ENCODE measurements at regions not wholly inside any gene's neighbourhood (a gene's known extent, or its start where the extent isn't known, plus 50 kb on each side); places are given as distances from the start of the nearest gene placed in this dataset.

DNA sequence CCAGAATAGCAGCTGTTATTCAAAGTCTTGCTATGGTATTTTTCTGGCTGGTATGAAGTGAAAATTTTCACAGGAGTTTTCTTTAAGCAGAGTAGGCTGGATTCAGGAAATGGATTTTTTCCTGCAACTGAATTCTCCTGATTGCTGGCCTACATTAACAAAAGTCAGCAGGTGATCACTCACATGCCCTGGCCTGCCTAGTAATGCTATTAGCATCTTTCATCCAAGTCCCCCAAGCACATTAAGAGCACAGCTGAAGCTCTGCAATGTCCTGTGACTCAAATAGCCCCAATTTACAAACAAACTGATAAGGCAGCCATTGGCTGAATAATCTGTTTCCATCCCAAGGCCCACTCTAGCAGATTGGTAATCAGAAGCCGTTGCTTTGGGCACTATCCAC is 688.3 kb upstream of the LMCD1 start:
- Histone ChIP-seq H3K4me3 (no peak overlapping the region), H3K27ac (no peak overlapping the region), H3K27me3 (no peaks in the 10 kb centered on the region), H3K4me1 (no peaks in the 10 kb centered on the region), H3K9me3 (no peaks in the 10 kb centered on the region), H3K36me3 (no peaks in the 10 kb centered on the region)
- WGBS, 4 donors, result 27 to 43% (median 30%) methylated on average over 1 of the region's 1 CpG
- DNase-seq, result no peak
- ATAC-seq, result no peak
- TF ChIP-seq, protein P1, sequence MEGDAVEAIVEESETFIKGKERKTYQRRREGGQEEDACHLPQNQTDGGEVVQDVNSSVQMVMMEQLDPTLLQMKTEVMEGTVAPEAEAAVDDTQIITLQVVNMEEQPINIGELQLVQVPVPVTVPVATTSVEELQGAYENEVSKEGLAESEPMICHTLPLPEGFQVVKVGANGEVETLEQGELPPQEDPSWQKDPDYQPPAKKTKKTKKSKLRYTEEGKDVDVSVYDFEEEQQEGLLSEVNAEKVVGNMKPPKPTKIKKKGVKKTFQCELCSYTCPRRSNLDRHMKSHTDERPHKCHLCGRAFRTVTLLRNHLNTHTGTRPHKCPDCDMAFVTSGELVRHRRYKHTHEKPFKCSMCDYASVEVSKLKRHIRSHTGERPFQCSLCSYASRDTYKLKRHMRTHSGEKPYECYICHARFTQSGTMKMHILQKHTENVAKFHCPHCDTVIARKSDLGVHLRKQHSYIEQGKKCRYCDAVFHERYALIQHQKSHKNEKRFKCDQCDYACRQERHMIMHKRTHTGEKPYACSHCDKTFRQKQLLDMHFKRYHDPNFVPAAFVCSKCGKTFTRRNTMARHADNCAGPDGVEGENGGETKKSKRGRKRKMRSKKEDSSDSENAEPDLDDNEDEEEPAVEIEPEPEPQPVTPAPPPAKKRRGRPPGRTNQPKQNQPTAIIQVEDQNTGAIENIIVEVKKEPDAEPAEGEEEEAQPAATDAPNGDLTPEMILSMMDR (IDR thresholded peaks at IDR 0.05), result no peak
- no peak for TF ChIP-seq POLR2A (IDR thresholded peaks at IDR 0.05)
- intact Hi-C loops (cut with DNase I), result no loop called here

GRCh38 chr3:7817239-7817638 is 684.4 kb upstream of the LMCD1 start:
- no peaks in the 10 kb centered on the region for H3K36me3 ChIP-seq
- ATAC-seq (no peak), DNase-seq (no peak)
- no peaks in the 10 kb centered on the region for H3K4me1 ChIP-seq
- H3K27ac ChIP-seq, result no peak overlapping the region
- no peak overlapping the region for H3K4me3 ChIP-seq
- H3K27me3 ChIP-seq, result no peaks in the 10 kb centered on the region
- H3K9me3 ChIP-seq, result peaks cover 0 to 17% (median 2%) of the 10 kb centered on the region in 12 donors
- TF ChIP-seq, protein P1 (IDR thresholded peaks at IDR 0.05), result no peak
- TF ChIP-seq POLR2A (IDR thresholded peaks at IDR 0.05), result no peak
- 74 to 96% (median 92%) methylated on average over 3 of the region's 3 CpGs for WGBS, 4 donors
- intact Hi-C loops (cut with DNase I), result no loop called here

GRCh38 chr3:7820969-7821368 is 680.7 kb upstream of the LMCD1 start:
- H3K27ac ChIP-seq, result no peak overlapping the region
- no peak for TF ChIP-seq POLR2A (IDR thresholded peaks at IDR 0.05)
- TF ChIP-seq, protein P1 (IDR thresholded peaks at IDR 0.05), result no peak
- peaks cover 0 to 50% (median 22%) of the 10 kb centered on the region in 12 donors for H3K9me3 ChIP-seq
- no peaks in the 10 kb centered on the region for H3K4me1 ChIP-seq
- intact Hi-C loops (cut with DNase I), result no loop called here
- no peak for ATAC-seq
- 91 to 98% (median 96%) methylated on average over 2 of the region's 2 CpGs for WGBS, 4 donors
- no peak overlapping the region for H3K4me3 ChIP-seq
- H3K36me3 ChIP-seq, result no peaks in the 10 kb centered on the region
- H3K27me3 ChIP-seq, result no peaks in the 10 kb centered on the region
- DNase-seq, result no peak

DNA sequence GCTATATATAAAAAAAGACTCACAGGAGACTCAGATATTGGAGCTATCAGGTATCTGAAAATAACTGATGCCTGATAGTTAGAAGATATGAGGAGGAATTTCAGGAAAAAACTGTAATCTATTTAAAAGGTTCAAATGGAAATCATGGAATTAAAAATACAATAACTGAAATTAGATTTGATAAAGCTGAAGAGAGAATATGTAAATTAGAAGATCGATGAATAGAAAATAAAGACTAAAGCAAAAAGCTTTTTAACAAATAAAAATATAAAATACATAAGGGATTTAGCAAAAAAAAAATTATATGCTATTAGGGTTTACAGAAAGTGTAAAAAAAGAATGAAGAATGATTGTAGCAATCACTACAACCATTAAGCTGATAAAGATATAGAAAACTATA is 679.8 kb upstream of the LMCD1 start:
- no peak for TF ChIP-seq POLR2A (IDR thresholded peaks at IDR 0.05)
- TF ChIP-seq, protein P1 (IDR thresholded peaks at IDR 0.05), result no peak
- peaks cover 0 to 50% (median 22%) of the 10 kb centered on the region in 12 donors for H3K9me3 ChIP-seq
- no peak for DNase-seq
- no peak overlapping the region for H3K27ac ChIP-seq
- intact Hi-C loops (cut with DNase I), result no loop called here
- WGBS, 4 donors, result 79 to 95% (median 90%) methylated on average over 1 of the region's 1 CpG
- H3K4me1 ChIP-seq, result no peaks in the 10 kb centered on the region
- no peak for ATAC-seq
- H3K27me3 ChIP-seq, result no peaks in the 10 kb centered on the region
- H3K4me3 ChIP-seq, result no peak overlapping the region
- H3K36me3 ChIP-seq, result no peaks in the 10 kb centered on the region

All from heart left ventricle (tissue), 16 donors.